SK-N-SH (cell line): ENCODE measurements at regions not wholly inside any gene's neighbourhood (a gene's known extent, or its start where the extent isn't known, plus 50 kb on each side); places are given as distances from the start of the nearest gene placed in this dataset.

Experiments
- CTCF ChIA-PET: fragments of 300-600, 350-600 bp; formaldehyde crosslinking; extraction: SDS; loops from one replicate; lab custom pipeline; 2021; lab: Yijun Ruan, JAX
- POLR2A ChIA-PET: fragments of 350-600 bp; sonication (Branson Sonifier 250); formaldehyde crosslinking; extraction: SDS; loops from one replicate; lab custom pipeline; 2020; ENCODE audit warnings: antibody characterized with exemption, inconsistent platforms; lab: Yijun Ruan, JAX
- DNase-seq: peaks from one replicate; pipeline ENCODE4 v3.0.0; 2012
- H2AFZ ChIP-seq: fragments of 200-600 bp; sonication (generic); 2 replicates; pipeline ENCODE4 v1.8.1; 2016; ENCODE audit warnings: antibody characterized with exemption, mild to moderate bottlenecking, low read depth
- H3F3A ChIP-seq: fragments of 200-600 bp; sonication (generic); replicated peaks from 2 replicates; pipeline ENCODE3; 2016; ENCODE audit warnings: antibody characterized with exemption, mild to moderate bottlenecking; ENCODE audit not compliant: insufficient read depth
- H3K27ac ChIP-seq, 2 experiments: fragments of 200-500 bp in 1 of 2; fragments of 200-600 bp in 1 of 2; sonication (Bioruptor generic) in 1 of 2; sonication (generic), shearing (Covaris generic) in 1 of 2; 2 replicates each; pipeline versions ENCODE4 v1.5.1 to v1.6.1; 2014 to 2016; ENCODE audit warnings: low read depth in 2 of 2, inconsistent platforms in 1 of 2, low read length in 1 of 2, mild to moderate bottlenecking in 1 of 2, mixed read lengths in 1 of 2
- H3K27me3 ChIP-seq: fragments of 200-600 bp; sonication (generic), shearing (Covaris generic); 2 replicates; pipeline ENCODE4 v1.6.1; 2016; ENCODE audit warnings: mixed run types; ENCODE audit not compliant: insufficient read depth
- H3K36me3 ChIP-seq, 2 experiments: fragments of 200-500 bp in 1 of 2; fragments of 200-600 bp in 1 of 2; sonication (Bioruptor generic) in 1 of 2; sonication (generic) in 1 of 2; replicated peaks in 1 of 2; 2 replicates each; pipeline versions ENCODE3 to v1.5.1; 2014 to 2016; ENCODE audit warnings: low read length in 1 of 2, mild to moderate bottlenecking in 1 of 2; ENCODE audit not compliant: insufficient read depth in 2 of 2, control insufficient read depth in 1 of 2
- H3K4me1 ChIP-seq, 2 experiments: fragments of 200-500 bp in 1 of 2; fragments of 200-600 bp in 1 of 2; sonication (Bioruptor generic) in 1 of 2; sonication (generic), shearing (Covaris generic) in 1 of 2; 2 replicates each; pipeline versions ENCODE4 v1.5.1 to v1.6.1; 2014 to 2016; ENCODE audit warnings: low read depth in 1 of 2, low read length in 1 of 2, mixed run types in 1 of 2; ENCODE audit not compliant: insufficient read depth in 2 of 2, control insufficient read depth in 1 of 2
- H3K4me2 ChIP-seq: fragments of 200-600 bp; sonication (generic), shearing (Covaris generic); 2 replicates; pipeline ENCODE4 v1.6.1; 2017; ENCODE audit warnings: mixed run types
- H3K4me3 ChIP-seq, 2 experiments: fragments of 200-500 bp in 1 of 2; fragments of 200-600 bp in 1 of 2; sonication (Bioruptor generic) in 1 of 2; sonication (generic), shearing (Covaris generic) in 1 of 2; 2 replicates each; pipeline versions ENCODE4 v1.5.1 to v1.8.1; 2014 to 2016; ENCODE audit warnings: low read depth in 2 of 2, inconsistent platforms in 1 of 2, low read length in 1 of 2, mild to moderate bottlenecking in 1 of 2, mixed read lengths in 1 of 2, moderate library complexity in 1 of 2
- H3K79me2 ChIP-seq: fragments of 200-600 bp; sonication (generic); 2 replicates; pipeline ENCODE4 v1.8.1; 2017; ENCODE audit warnings: mild to moderate bottlenecking; ENCODE audit not compliant: insufficient read depth
- H3K9ac ChIP-seq: fragments of 200-600 bp; sonication (generic); 2 replicates; pipeline ENCODE4 v1.6.1; 2017; ENCODE audit warnings: mixed run types
- H3K9me2 ChIP-seq: fragments of 200-600 bp; sonication (generic); 2 replicates; pipeline ENCODE4 v1.6.1; 2017; ENCODE audit warnings: mixed run types
- H3K9me3 ChIP-seq: fragments of 200-600 bp; sonication (generic); 2 replicates; pipeline ENCODE4 v1.6.1; 2017; ENCODE audit warnings: mixed run types, mild to moderate bottlenecking, moderate library complexity
- H4K20me1 ChIP-seq: fragments of 200-600 bp; sonication (generic); 2 replicates; pipeline ENCODE4 v1.6.1; 2017; ENCODE audit warnings: mild to moderate bottlenecking, mixed run types; ENCODE audit not compliant: insufficient read depth
- ELF1 ChIP-seq: IDR thresholded peaks from 2 replicates; pipeline ENCODE4 v1.4.0; 2012
- EP300 ChIP-seq, 2 experiments: IDR thresholded peaks; 2 replicates each; pipeline versions ENCODE4 v1.4.0 to v1.6.1; 2012; ENCODE audit warnings: borderline replicate concordance in 1 of 2, low read depth in 1 of 2, low read length in 1 of 2
- FOSL2 ChIP-seq: IDR thresholded peaks from 2 replicates; pipeline ENCODE4 v1.4.0; 2012; ENCODE audit warnings: low read depth, mild to moderate bottlenecking, moderate library complexity, borderline replicate concordance
- FOXJ3 ChIP-seq: sonication (generic); formaldehyde crosslinking; IDR thresholded peaks from 2 replicates; pipeline ENCODE4 v1.5.1; 2020; ENCODE audit warnings: mild to moderate bottlenecking, missing genetic modification reagents
- GABPA ChIP-seq: IDR thresholded peaks from 2 replicates; pipeline ENCODE4 v1.4.0; 2012; ENCODE audit warnings: low read depth, mild to moderate bottlenecking
- GATA2 ChIP-seq: sonication (generic); formaldehyde crosslinking; IDR thresholded peaks from 2 replicates; pipeline ENCODE4 v1.5.0; 2020; ENCODE audit warnings: mild to moderate bottlenecking, missing genetic modification reagents
- JUND ChIP-seq: IDR thresholded peaks from 2 replicates; pipeline ENCODE4 v1.4.0; 2012
- NFIC ChIP-seq: IDR thresholded peaks from 2 replicates; pipeline ENCODE4 v1.4.0; 2012; ENCODE audit warnings: borderline replicate concordance
- NRF1 ChIP-seq: IDR thresholded peaks from 2 replicates; pipeline ENCODE4 v1.6.1; 2012; ENCODE audit warnings: low read depth, mild to moderate bottlenecking, low read length
- RAD21 ChIP-seq: IDR thresholded peaks from 2 replicates; pipeline ENCODE4 v1.6.1; 2012; ENCODE audit warnings: mild to moderate bottlenecking, low read length
- RFX5 ChIP-seq: IDR thresholded peaks from 2 replicates; pipeline ENCODE4 v1.6.1; 2012; ENCODE audit warnings: mild to moderate bottlenecking, improper control_type of control experiment, low read length
- SIN3A ChIP-seq: IDR thresholded peaks from 2 replicates; pipeline ENCODE4 v1.6.1; 2012; ENCODE audit warnings: low read depth, mild to moderate bottlenecking, low read length, moderate library complexity, borderline replicate concordance
- USF1 ChIP-seq: IDR thresholded peaks from 2 replicates; pipeline ENCODE4 v1.4.0; 2012; ENCODE audit warnings: low read depth, borderline replicate concordance
- YY1 ChIP-seq: IDR thresholded peaks from 2 replicates; pipeline ENCODE4 v1.4.0; 2012; ENCODE audit warnings: low read depth, mild to moderate bottlenecking
- WGBS: methylation state at CpG from one replicate; pipeline ENCODE4 v1.1.6; 2017; ENCODE audit warnings: low lambda C conversion rate; 5-methylcytosine and 5-hydroxymethylcytosine counted together
- TF ChIP-seq, protein P1 (sequence below): IDR thresholded peaks from 2 replicates; pipeline ENCODE4 v1.6.1; 2012; ENCODE audit warnings: mild to moderate bottlenecking, low read depth, low read length, moderate library complexity
- TF ChIP-seq, protein P2 (sequence below): IDR thresholded peaks from 2 replicates; pipeline ENCODE4 v1.4.0; 2012; ENCODE audit warnings: low read depth, borderline replicate concordance
- TF ChIP-seq, protein P3 (sequence below): IDR thresholded peaks from 2 replicates; pipeline ENCODE4 v1.4.0; 2012; ENCODE audit warnings: low read depth
- TF ChIP-seq, protein P4 (sequence below): IDR thresholded peaks from 2 replicates; pipeline ENCODE4; 2012

- no peak overlapping the region for H2AFZ ChIP-seq
- H4K20me1 ChIP-seq: no peaks in the 10 kb centered on the region
- H3K9me3 ChIP-seq: no peaks in the 10 kb centered on the region
- POLR2A ChIA-PET: no interaction called here
- no peaks in the 10 kb centered on the region for H3K9me2 ChIP-seq
- TF ChIP-seq RFX5 (no peak), FOXJ3 (no peak), NRF1 (no peak), GABPA (no peak), NFIC (no peak), GATA2 (no peak), ELF1 (no peak), JUND (no peak), FOSL2 (no peak), YY1 (no peak), USF1 (no peak), EP300 (IDR thresholded peaks at IDR 0.05; ENCODE audit: borderline replicate concordance in 1 of 2, low read depth in 1 of 2, low read length in 1 of 2) (no peak), SIN3A (no peak), RAD21 (no peak)
- TF ChIP-seq, protein P1, sequence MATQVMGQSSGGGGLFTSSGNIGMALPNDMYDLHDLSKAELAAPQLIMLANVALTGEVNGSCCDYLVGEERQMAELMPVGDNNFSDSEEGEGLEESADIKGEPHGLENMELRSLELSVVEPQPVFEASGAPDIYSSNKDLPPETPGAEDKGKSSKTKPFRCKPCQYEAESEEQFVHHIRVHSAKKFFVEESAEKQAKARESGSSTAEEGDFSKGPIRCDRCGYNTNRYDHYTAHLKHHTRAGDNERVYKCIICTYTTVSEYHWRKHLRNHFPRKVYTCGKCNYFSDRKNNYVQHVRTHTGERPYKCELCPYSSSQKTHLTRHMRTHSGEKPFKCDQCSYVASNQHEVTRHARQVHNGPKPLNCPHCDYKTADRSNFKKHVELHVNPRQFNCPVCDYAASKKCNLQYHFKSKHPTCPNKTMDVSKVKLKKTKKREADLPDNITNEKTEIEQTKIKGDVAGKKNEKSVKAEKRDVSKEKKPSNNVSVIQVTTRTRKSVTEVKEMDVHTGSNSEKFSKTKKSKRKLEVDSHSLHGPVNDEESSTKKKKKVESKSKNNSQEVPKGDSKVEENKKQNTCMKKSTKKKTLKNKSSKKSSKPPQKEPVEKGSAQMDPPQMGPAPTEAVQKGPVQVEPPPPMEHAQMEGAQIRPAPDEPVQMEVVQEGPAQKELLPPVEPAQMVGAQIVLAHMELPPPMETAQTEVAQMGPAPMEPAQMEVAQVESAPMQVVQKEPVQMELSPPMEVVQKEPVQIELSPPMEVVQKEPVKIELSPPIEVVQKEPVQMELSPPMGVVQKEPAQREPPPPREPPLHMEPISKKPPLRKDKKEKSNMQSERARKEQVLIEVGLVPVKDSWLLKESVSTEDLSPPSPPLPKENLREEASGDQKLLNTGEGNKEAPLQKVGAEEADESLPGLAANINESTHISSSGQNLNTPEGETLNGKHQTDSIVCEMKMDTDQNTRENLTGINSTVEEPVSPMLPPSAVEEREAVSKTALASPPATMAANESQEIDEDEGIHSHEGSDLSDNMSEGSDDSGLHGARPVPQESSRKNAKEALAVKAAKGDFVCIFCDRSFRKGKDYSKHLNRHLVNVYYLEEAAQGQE: no peak
- TF ChIP-seq, protein P2, sequence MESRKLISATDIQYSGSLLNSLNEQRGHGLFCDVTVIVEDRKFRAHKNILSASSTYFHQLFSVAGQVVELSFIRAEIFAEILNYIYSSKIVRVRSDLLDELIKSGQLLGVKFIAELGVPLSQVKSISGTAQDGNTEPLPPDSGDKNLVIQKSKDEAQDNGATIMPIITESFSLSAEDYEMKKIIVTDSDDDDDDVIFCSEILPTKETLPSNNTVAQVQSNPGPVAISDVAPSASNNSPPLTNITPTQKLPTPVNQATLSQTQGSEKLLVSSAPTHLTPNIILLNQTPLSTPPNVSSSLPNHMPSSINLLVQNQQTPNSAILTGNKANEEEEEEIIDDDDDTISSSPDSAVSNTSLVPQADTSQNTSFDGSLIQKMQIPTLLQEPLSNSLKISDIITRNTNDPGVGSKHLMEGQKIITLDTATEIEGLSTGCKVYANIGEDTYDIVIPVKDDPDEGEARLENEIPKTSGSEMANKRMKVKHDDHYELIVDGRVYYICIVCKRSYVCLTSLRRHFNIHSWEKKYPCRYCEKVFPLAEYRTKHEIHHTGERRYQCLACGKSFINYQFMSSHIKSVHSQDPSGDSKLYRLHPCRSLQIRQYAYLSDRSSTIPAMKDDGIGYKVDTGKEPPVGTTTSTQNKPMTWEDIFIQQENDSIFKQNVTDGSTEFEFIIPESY: no peak
- TF ChIP-seq, protein P3, sequence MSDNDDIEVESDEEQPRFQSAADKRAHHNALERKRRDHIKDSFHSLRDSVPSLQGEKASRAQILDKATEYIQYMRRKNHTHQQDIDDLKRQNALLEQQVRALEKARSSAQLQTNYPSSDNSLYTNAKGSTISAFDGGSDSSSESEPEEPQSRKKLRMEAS: no peak
- TF ChIP-seq, protein P4, sequence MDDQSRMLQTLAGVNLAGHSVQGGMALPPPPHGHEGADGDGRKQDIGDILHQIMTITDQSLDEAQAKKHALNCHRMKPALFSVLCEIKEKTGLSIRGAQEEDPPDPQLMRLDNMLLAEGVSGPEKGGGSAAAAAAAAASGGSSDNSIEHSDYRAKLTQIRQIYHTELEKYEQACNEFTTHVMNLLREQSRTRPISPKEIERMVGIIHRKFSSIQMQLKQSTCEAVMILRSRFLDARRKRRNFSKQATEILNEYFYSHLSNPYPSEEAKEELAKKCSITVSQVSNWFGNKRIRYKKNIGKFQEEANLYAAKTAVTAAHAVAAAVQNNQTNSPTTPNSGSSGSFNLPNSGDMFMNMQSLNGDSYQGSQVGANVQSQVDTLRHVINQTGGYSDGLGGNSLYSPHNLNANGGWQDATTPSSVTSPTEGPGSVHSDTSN: no peak
- H3K4me1 ChIP-seq: no peaks in the 10 kb centered on the region
- no peak for DNase-seq
- peaks cover 6% of the 10 kb centered on the region for H3F3A ChIP-seq
- H3K27me3 ChIP-seq: no peaks in the 10 kb centered on the region
- H3K4me2 ChIP-seq: no peak overlapping the region
- H3K79me2 ChIP-seq: no peaks in the 10 kb centered on the region
- H3K4me3 ChIP-seq: no peak overlapping the region
- WGBS: 2% methylated on average over 2 of the region's 2 CpGs
- CTCF ChIA-PET: no interaction called here
- H3K36me3 ChIP-seq: no peaks in the 10 kb centered on the region
- no peak overlapping the region for H3K9ac ChIP-seq
- peak overlapping the region in 1 of 2 experiments; percentile 11; a peak in 1 of 4 replicates for H3K27ac ChIP-seq
Measured at GRCh38 chr4:10283761-10284160, 167.2 kb upstream of the WDR1 start.
